A549 (cell line): ENCODE measurements at regions not wholly inside any gene's neighbourhood (a gene's known extent, or its start where the extent isn't known, plus 50 kb on each side); places are given as distances from the start of the nearest gene placed in this dataset.

Source experiments
- ATAC-seq, 2 experiments: fragments of 200-7000 bp in 1 of 2; fragments of >200 bp in 1 of 2; cut with Nextera tagmentation in 1 of 2; cut with Tn5 transposase in 1 of 2; 3 replicates each; pipeline versions ENCODE4 v1.8.0 to v1.9.1; 2018 to 2020; ENCODE audit warnings: mild to moderate bottlenecking in 1 of 2, moderate library complexity in 1 of 2
- CTCF ChIA-PET: fragments of 300-600 bp; sonication (Branson Sonifier 250); formaldehyde crosslinking; extraction: SDS; loops from one replicate; lab custom pipeline; 2021; ENCODE audit warnings: antibody characterized with exemption, inconsistent platforms; lab: Yijun Ruan, JAX
- POLR2A ChIA-PET: fragments of 350-600 bp; formaldehyde crosslinking; extraction: SDS; loops from one replicate; lab custom pipeline; 2021; ENCODE audit warnings: antibody characterized with exemption, inconsistent platforms; lab: Yijun Ruan, JAX
- DNase-seq, 2 experiments: peaks; one replicate each; pipeline versions ENCODE4 v3.0.0 to v3.0.0-alpha.2; 2011 to 2016; ENCODE audit warnings: low read depth in 1 of 2, low spot score in 1 of 2
- FAIRE-seq: peaks from 2 replicates; lab custom pipeline; 2011; peaks lifted over from hg19 to GRCh38; lab: Jason Lieb, UNC
- H3K27ac ChIP-seq, 2 experiments: fragments of >200 bp; sonication (Bioruptor Twin); formaldehyde crosslinking; 3 replicates each; pipeline ENCODE4 v1.5.1; 2016 to 2017
- H3K4me1 ChIP-seq: fragments of >200 bp; sonication (Bioruptor Twin); formaldehyde crosslinking; 3 replicates; pipeline ENCODE4 v1.6.1; 2016
- H3K4me2 ChIP-seq: fragments of >200 bp; sonication (Bioruptor Twin); formaldehyde crosslinking; 3 replicates; pipeline ENCODE4 v1.6.1; 2016
- H3K4me3 ChIP-seq: fragments of >200 bp; sonication (Bioruptor Twin); formaldehyde crosslinking; 3 replicates; pipeline ENCODE4 v1.5.1; 2016
- H3K9me3 ChIP-seq: fragments of >200 bp; sonication (Bioruptor Twin); formaldehyde crosslinking; 3 replicates; pipeline ENCODE4 v1.6.1; 2016
- CBX2 ChIP-seq: fragments of 200-600 bp; sonication (generic); IDR thresholded peaks from 2 replicates; pipeline ENCODE4 v1.6.1; 2016; ENCODE audit warnings: low read depth, mild to moderate bottlenecking, borderline replicate concordance
- CHD4 ChIP-seq: fragments of 200-600 bp; sonication (generic); IDR thresholded peaks from 2 replicates; pipeline ENCODE4 v1.6.1; 2016; ENCODE audit warnings: antibody characterized with exemption, mild to moderate bottlenecking, borderline replicate concordance
- EHF ChIP-seq: fragments of 250-450 bp; sonication (Bioruptor Pico); IDR thresholded peaks from 2 replicates; pipeline ENCODE4 v1.5.0; 2020; ENCODE audit warnings: mild to moderate bottlenecking
- EP300 ChIP-seq, 2 experiments: fragments of >200 bp; sonication (Bioruptor Twin); formaldehyde crosslinking; IDR thresholded peaks; 2 replicates in 1 of 2; 3 replicates in 1 of 2; pipeline ENCODE4 v1.6.1; 2016 to 2017
- ESRRA ChIP-seq: fragments of 150-350 bp; IDR thresholded peaks from 2 replicates; pipeline ENCODE4 v1.6.1; 2014; ENCODE audit warnings: mild to moderate bottlenecking, low read length, borderline replicate concordance
- FOSB ChIP-seq: fragments of 250-450 bp; sonication (Bioruptor Pico); IDR thresholded peaks from 2 replicates; pipeline ENCODE4 v1.5.0; 2020; ENCODE audit warnings: mild to moderate bottlenecking, moderate library complexity
- FOXS1 ChIP-seq: fragments of 250-450 bp; sonication (Bioruptor Pico); IDR thresholded peaks from 2 replicates; pipeline ENCODE4 v1.5.0; 2020; ENCODE audit warnings: mild to moderate bottlenecking, moderate library complexity
- HMGXB4 ChIP-seq: fragments of 250-450 bp; sonication (Bioruptor Pico); IDR thresholded peaks from 2 replicates; pipeline ENCODE4 v1.5.0; 2021; ENCODE audit warnings: mild to moderate bottlenecking, moderate library complexity, borderline replicate concordance
- HOXB13 ChIP-seq: fragments of 250-450 bp; sonication (Bioruptor Pico); IDR thresholded peaks from 2 replicates; pipeline ENCODE4 v1.5.0; 2020; ENCODE audit warnings: low read depth, mild to moderate bottlenecking, moderate library complexity
- HOXB5 ChIP-seq: fragments of 250-450 bp; sonication (Bioruptor Pico); IDR thresholded peaks from 2 replicates; pipeline ENCODE4 v1.5.0; 2020; ENCODE audit warnings: mild to moderate bottlenecking, moderate library complexity
- JUNB ChIP-seq: fragments of >200 bp; sonication (Bioruptor Twin); formaldehyde crosslinking; IDR thresholded peaks from 2 replicates; pipeline ENCODE4 v1.6.1; 2016
- MAFK ChIP-seq: fragments of 450-650 bp; IDR thresholded peaks from 2 replicates; pipeline ENCODE4 v1.6.1; 2014; ENCODE audit not compliant: partially characterized antibody
- NPAS2 ChIP-seq: fragments of 250-450 bp; sonication (Bioruptor Pico); IDR thresholded peaks from 2 replicates; pipeline ENCODE4 v1.8.0; 2022; ENCODE audit warnings: mild to moderate bottlenecking, moderate library complexity, borderline replicate concordance
- POLR2A ChIP-seq: IDR thresholded peaks from 2 replicates; pipeline ENCODE4 v1.6.1; 2012; ENCODE audit warnings: mild to moderate bottlenecking, low read length
- RCOR1 ChIP-seq: fragments of 150-350 bp; IDR thresholded peaks from 2 replicates; pipeline ENCODE4 v1.6.1; 2014; ENCODE audit warnings: antibody characterized with exemption, low read length, low read depth
- SREBF2 ChIP-seq: fragments of 450-650 bp; IDR thresholded peaks from 2 replicates; pipeline ENCODE4 v1.6.1; 2014; ENCODE audit warnings: mild to moderate bottlenecking, moderate library complexity
- ZFP36 ChIP-seq: fragments of 450-650 bp; IDR thresholded peaks from 2 replicates; pipeline ENCODE4 v1.6.1; 2014; ENCODE audit warnings: borderline replicate concordance; ENCODE audit not compliant: partially characterized antibody
- ZSCAN20 ChIP-seq: fragments of 250-450 bp; sonication (Bioruptor Pico); IDR thresholded peaks from 2 replicates; pipeline ENCODE4 v1.8.0; 2022; ENCODE audit warnings: mild to moderate bottlenecking, moderate library complexity
- WGBS: methylation state at CpG from one replicate; pipeline ENCODE4 v1.1.6; 2017; ENCODE audit errors: missing lambda C conversion rate; 5-methylcytosine and 5-hydroxymethylcytosine counted together
- TF ChIP-seq, protein P1 (sequence below): IDR thresholded peaks from 2 replicates; pipeline ENCODE4 v1.6.1; 2012
- TF ChIP-seq, protein P2 (sequence below): fragments of 250-450 bp; sonication (Bioruptor Pico); IDR thresholded peaks from 2 replicates; pipeline ENCODE4 v1.5.0; 2020; ENCODE audit warnings: low read depth, mild to moderate bottlenecking, moderate library complexity
- TF ChIP-seq, protein P3 (sequence below): fragments of 450-650 bp; IDR thresholded peaks from 2 replicates; pipeline ENCODE4 v1.6.1; 2014; ENCODE audit warnings: antibody characterized with exemption

DNA sequence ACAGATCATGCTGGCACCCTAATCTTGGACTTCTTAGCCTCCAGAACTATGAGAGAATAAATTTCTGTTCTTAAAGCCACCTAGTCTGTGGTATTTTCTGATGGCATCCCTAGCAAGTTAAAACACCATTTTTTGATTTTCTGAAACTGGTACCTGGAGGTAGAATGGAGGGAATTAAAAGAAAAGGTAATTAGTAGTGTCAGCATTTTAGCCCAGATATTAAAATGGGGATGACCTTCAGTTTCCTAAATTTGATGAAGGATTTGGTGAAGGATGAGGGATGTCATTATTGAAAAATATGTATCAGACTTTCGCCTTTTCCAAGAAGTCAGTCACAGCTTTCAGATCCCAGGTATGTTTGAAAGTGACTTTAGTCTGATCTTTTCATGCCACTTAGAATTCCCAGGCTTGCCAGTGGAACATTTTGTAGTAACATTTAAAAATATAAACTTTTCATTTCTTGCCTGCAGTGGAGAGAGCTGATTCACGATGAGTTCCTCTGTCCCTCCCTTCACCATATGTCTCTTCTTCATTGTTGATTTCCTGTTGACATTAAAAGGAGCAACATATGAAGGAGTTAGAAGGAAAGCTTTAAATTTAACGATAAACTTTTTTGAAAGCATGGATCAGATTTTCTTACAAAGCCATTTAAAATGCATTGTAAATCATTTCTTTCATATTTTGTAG is 169.4 kb downstream of the SLIT2 start:
- no peak for ATAC-seq
- no peak for DNase-seq
- ChIA-PET POLR2A (no interaction called here), CTCF (interaction anchor here (0.6 to 2.4 kb wide), 3 partner anchors 121 to 264 kb away, joined by 3 to 10 read pairs (median 3); no protein-coding TSS in a partner anchor)
- Histone ChIP-seq H3K27ac (no peak overlapping the region), H3K4me3 (no peak overlapping the region), H3K4me1 (no peaks in the 10 kb centered on the region), H3K9me3 (no peaks in the 10 kb centered on the region), H3K4me2 (no peak overlapping the region)
- FAIRE-seq, result no peak
- TF ChIP-seq, protein P1, sequence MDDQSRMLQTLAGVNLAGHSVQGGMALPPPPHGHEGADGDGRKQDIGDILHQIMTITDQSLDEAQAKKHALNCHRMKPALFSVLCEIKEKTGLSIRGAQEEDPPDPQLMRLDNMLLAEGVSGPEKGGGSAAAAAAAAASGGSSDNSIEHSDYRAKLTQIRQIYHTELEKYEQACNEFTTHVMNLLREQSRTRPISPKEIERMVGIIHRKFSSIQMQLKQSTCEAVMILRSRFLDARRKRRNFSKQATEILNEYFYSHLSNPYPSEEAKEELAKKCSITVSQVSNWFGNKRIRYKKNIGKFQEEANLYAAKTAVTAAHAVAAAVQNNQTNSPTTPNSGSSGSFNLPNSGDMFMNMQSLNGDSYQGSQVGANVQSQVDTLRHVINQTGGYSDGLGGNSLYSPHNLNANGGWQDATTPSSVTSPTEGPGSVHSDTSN, result no peak
- TF ChIP-seq MAFK, result peak; percentile 47
- no peak for TF ChIP-seq SREBF2
- TF ChIP-seq HOXB5 (CRISPR knock-in tag), result no peak
- no peak for TF ChIP-seq ESRRA
- 3% methylated on average over 3 of the region's 3 CpGs for WGBS

- no peak overlapping the region for H3K4me3 ChIP-seq
- DNase-seq, result no peak
- ChIA-PET CTCF (interaction anchor here (0.7 to 2.4 kb wide), 3 partner anchors 11 to 263 kb away, joined by 3 to 10 read pairs (median 3); no protein-coding TSS in a partner anchor), POLR2A (no interaction called here)
- WGBS, result 7% methylated on average over 3 of the region's 3 CpGs
- ATAC-seq, result no peak
- H3K4me1 ChIP-seq, result no peaks in the 10 kb centered on the region
- no peak for TF ChIP-seq FOSB (CRISPR knock-in tag)
- TF ChIP-seq ZFP36, result no peak
- TF ChIP-seq ZSCAN20 (CRISPR knock-in tag), result no peak
- TF ChIP-seq RCOR1, result no peak
- TF ChIP-seq JUNB, result no peak
- no peak for TF ChIP-seq HMGXB4 (CRISPR knock-in tag)
- TF ChIP-seq, protein P2, sequence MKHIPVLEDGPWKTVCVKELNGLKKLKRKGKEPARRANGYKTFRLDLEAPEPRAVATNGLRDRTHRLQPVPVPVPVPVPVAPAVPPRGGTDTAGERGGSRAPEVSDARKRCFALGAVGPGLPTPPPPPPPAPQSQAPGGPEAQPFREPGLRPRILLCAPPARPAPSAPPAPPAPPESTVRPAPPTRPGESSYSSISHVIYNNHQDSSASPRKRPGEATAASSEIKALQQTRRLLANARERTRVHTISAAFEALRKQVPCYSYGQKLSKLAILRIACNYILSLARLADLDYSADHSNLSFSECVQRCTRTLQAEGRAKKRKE (CRISPR knock-in tag), result no peak
- TF ChIP-seq, protein P3, sequence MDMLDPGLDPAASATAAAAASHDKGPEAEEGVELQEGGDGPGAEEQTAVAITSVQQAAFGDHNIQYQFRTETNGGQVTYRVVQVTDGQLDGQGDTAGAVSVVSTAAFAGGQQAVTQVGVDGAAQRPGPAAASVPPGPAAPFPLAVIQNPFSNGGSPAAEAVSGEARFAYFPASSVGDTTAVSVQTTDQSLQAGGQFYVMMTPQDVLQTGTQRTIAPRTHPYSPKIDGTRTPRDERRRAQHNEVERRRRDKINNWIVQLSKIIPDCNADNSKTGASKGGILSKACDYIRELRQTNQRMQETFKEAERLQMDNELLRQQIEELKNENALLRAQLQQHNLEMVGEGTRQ, result no peak
- no peak for TF ChIP-seq HOXB13 (CRISPR knock-in tag)
- no peak for TF ChIP-seq CBX2
- no peak for TF ChIP-seq POLR2A
- TF ChIP-seq ESRRA, result no peak
- TF ChIP-seq EP300 (IDR thresholded peaks at IDR 0.05), result no peak
- no peak for TF ChIP-seq CHD4
- no peak for TF ChIP-seq EHF (CRISPR knock-in tag)
- TF ChIP-seq NPAS2 (CRISPR knock-in tag), result no peak
- no peak for TF ChIP-seq FOXS1 (CRISPR knock-in tag)
- no peaks in the 10 kb centered on the region for H3K9me3 ChIP-seq
- no peak overlapping the region for H3K4me2 ChIP-seq
- no peak for FAIRE-seq
- H3K27ac ChIP-seq, result no peak overlapping the region
Measured at GRCh38 chr4:20421603-20421985, 169.9 kb downstream of the SLIT2 start.
